Gastroesophageal sphincter (tissue), 3 donors: ENCODE measurements at regions not wholly inside any gene's neighbourhood (a gene's known extent, or its start where the extent isn't known, plus 50 kb on each side); places are given as distances from the start of the nearest gene placed in this dataset.

ENCODE experiments used
- CTCF ChIP-seq, 4 experiments: fragments of 200-600 bp in 2 of 4; fragments of 450-650 bp in 2 of 4; sonication (generic) in 1 of 4; IDR thresholded peaks; one replicate each; pipeline ENCODE4 v1.5.1; 2017 to 2019; ENCODE audit warnings: antibody characterized with exemption in 4 of 4, mild to moderate bottlenecking in 2 of 4, moderate library complexity in 2 of 4
- EP300 ChIP-seq: sonication (generic); formaldehyde crosslinking; IDR thresholded peaks from one replicate; pipeline ENCODE4 v1.6.1; 2017; ENCODE audit warnings: antibody characterized with exemption, mild to moderate bottlenecking
- POLR2A ChIP-seq, 2 donors: fragments of 450-650 bp; IDR thresholded peaks; one replicate each; pipeline ENCODE4 v1.6.1; 2017; ENCODE audit warnings: antibody characterized with exemption in 2 of 2, mild to moderate bottlenecking in 2 of 2, moderate library complexity in 1 of 2

DNA sequence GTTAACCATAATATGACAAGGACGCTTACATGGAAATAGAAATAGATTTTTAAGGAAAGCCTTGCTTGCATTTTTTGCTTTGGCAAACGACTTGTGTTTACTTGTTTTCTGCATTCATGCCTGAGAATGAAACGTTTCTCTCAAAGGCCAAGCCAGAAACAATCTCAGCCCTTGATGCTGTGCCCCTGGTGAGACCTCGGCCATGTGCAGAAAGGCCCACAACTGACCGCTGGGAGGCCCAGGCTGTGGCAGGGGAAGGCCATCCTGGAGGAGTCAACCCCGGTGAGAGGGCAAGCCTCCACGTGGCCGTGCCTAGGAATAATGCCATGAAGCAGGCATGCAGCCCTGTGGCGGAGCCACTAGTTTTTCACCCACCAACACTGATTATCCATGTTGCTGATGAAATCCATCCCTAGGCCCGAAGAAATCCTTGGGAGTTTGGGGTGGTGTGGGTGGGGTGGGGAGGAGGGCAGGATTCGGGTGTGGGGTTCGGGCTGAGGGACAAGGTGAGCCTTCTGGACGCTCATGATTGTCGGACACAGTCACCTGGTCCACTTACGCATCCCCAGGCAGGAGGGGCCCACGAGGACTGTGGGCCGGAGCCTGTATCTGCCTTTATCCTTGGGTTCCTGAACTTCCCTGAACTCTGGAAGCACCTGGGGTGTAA, 107.6 kb upstream of the APCDD1 start:
- TF ChIP-seq EP300 = no peak
- no peak for TF ChIP-seq CTCF (IDR thresholded peaks at IDR 0.05)
- TF ChIP-seq POLR2A (IDR thresholded peaks at IDR 0.05) = no peak
